WTC11 (cell line): ENCODE measurements at regions not wholly inside any gene's neighbourhood (a gene's known extent, or its start where the extent isn't known, plus 50 kb on each side); places are given as distances from the start of the nearest gene placed in this dataset.

Experiments used
- AFF4 ChIP-seq: sonication (generic); formaldehyde crosslinking; IDR thresholded peaks from 2 replicates; pipeline ENCODE4 v1.8.1; 2023; ENCODE audit warnings: mild to moderate bottlenecking, missing genetic modification reagents, borderline replicate concordance
- CTCF ChIP-seq: fragments of 200-600 bp; IDR thresholded peaks from 2 replicates; pipeline ENCODE4 v1.8.0; 2022; ENCODE audit warnings: antibody characterized with exemption
- ESRRA ChIP-seq: sonication (generic); formaldehyde crosslinking; IDR thresholded peaks from 2 replicates; pipeline ENCODE4 v1.8.1; 2022; ENCODE audit warnings: mild to moderate bottlenecking, missing genetic modification reagents, borderline replicate concordance
- KAT7 ChIP-seq: sonication (generic); formaldehyde crosslinking; IDR thresholded peaks from 2 replicates; pipeline ENCODE4 v1.8.1; 2023; ENCODE audit warnings: missing genetic modification reagents, mild to moderate bottlenecking, borderline replicate concordance
- SOX15 ChIP-seq: fragments of 250-450 bp; sonication (Bioruptor Pico); IDR thresholded peaks from 2 replicates; pipeline ENCODE4 v1.9.0; 2021; ENCODE audit warnings: mild to moderate bottlenecking
- TCF7 ChIP-seq: sonication (generic); formaldehyde crosslinking; IDR thresholded peaks from 2 replicates; pipeline ENCODE4 v1.8.0; 2022; ENCODE audit warnings: mild to moderate bottlenecking, low read depth, missing genetic modification reagents, moderate library complexity
- TEAD4 ChIP-seq: sonication (generic); formaldehyde crosslinking; IDR thresholded peaks from 2 replicates; pipeline ENCODE4 v1.8.0; 2022; ENCODE audit warnings: mild to moderate bottlenecking, missing genetic modification reagents
- ZNF263 ChIP-seq: sonication (generic); formaldehyde crosslinking; IDR thresholded peaks from 2 replicates; pipeline ENCODE4 v1.8.1; 2022; ENCODE audit warnings: low read depth, mild to moderate bottlenecking, moderate library complexity, missing genetic modification reagents
- TF ChIP-seq, protein P1 (sequence below): sonication (generic); formaldehyde crosslinking; IDR thresholded peaks from 2 replicates; pipeline ENCODE4 v1.8.0; 2022; ENCODE audit warnings: mild to moderate bottlenecking, missing genetic modification reagents
- TF ChIP-seq, protein P2 (sequence below): sonication (generic); formaldehyde crosslinking; conservative IDR thresholded peaks from 2 replicates; pipeline ENCODE4 v1.8.1; 2022; ENCODE audit warnings: mild to moderate bottlenecking, missing genetic modification reagents

- TF ChIP-seq CTCF (no peak), SOX15 (CRISPR knock-in tag) (no peak), ESRRA (no peak), AFF4 (CRISPR knock-in tag) (no peak), KAT7 (no peak), TEAD4 (no peak), ZNF263 (CRISPR knock-in tag) (no peak), TCF7 (no peak)
- TF ChIP-seq, protein P1, sequence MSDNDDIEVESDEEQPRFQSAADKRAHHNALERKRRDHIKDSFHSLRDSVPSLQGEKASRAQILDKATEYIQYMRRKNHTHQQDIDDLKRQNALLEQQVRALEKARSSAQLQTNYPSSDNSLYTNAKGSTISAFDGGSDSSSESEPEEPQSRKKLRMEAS, result no peak
- TF ChIP-seq, protein P2, sequence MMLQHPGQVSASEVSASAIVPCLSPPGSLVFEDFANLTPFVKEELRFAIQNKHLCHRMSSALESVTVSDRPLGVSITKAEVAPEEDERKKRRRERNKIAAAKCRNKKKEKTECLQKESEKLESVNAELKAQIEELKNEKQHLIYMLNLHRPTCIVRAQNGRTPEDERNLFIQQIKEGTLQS (CRISPR knock-in tag), result no peak
These were observed 152.9 kb upstream of the RTL1 start for GRCh38 chr14:101056446-101056845.
